ENCODE measurements at regions not wholly inside any gene's neighbourhood (a gene's known extent, or its start where the extent isn't known, plus 50 kb on each side); places are given as distances from the start of the nearest gene placed in this dataset.

DNA sequence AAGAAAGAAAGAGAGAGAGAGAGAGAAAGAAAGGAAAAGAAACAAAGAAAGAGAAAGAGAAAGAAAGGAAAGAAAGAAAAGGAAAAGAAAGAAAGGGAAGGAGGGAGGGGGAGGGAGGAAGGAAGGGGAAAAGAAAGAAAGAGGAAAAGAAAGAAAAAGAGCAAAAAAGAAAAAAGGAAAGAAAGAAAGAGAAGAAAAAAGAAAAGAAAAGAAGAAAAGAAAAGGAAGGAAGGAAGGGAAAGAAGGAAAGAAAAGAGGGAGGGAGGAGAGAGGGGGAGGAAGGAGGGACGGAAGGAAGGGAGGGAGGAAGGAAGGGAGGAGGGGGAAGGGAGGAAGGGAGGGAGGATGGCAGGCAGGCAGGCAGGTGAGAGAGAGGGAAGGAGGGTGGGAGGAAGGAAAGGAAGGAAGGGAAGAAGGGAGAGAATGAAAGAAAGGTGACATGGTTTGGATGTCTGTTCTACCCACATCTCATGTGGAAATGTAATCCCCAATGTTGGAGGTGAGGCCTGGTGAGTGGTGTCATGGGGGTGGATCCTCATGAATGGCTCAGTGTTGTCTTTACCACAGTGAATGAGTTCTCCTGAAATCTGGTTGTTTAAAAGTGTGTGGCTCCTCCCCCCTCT lies 83.0 kb upstream of the DCLK2 start:
- H3K4me1 ChIP-seq (ENCODE audit: low read depth) = no peaks in the 10 kb centered on the region
- TF ChIP-seq, protein P1, sequence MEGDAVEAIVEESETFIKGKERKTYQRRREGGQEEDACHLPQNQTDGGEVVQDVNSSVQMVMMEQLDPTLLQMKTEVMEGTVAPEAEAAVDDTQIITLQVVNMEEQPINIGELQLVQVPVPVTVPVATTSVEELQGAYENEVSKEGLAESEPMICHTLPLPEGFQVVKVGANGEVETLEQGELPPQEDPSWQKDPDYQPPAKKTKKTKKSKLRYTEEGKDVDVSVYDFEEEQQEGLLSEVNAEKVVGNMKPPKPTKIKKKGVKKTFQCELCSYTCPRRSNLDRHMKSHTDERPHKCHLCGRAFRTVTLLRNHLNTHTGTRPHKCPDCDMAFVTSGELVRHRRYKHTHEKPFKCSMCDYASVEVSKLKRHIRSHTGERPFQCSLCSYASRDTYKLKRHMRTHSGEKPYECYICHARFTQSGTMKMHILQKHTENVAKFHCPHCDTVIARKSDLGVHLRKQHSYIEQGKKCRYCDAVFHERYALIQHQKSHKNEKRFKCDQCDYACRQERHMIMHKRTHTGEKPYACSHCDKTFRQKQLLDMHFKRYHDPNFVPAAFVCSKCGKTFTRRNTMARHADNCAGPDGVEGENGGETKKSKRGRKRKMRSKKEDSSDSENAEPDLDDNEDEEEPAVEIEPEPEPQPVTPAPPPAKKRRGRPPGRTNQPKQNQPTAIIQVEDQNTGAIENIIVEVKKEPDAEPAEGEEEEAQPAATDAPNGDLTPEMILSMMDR (IDR thresholded peaks at IDR 0.05; ENCODE audit: low read depth, low read length) = no peak

GRCh38 chr4:149997881-149998421 lies 80.3 kb upstream of the DCLK2 start:
- Histone ChIP-seq H3K27ac (no peak overlapping the region), H3K4me3 (no peak overlapping the region), H3K9me3 (ENCODE audit: low read depth) (no peaks in the 10 kb centered on the region), H3K4me1 (ENCODE audit: low read depth) (no peaks in the 10 kb centered on the region), H3K36me3 (no peaks in the 10 kb centered on the region), H3K27me3 (no peaks in the 10 kb centered on the region)
- TF ChIP-seq, protein P1 (IDR thresholded peaks at IDR 0.05; ENCODE audit: low read depth, low read length) = no peak
- no peak for DNase-seq (ENCODE audit: low read depth in 1 of 2, low spot score in 1 of 2)

More for the DNA sequence above, 83.0 kb upstream of the DCLK2 start:
- no peak for DNase-seq (ENCODE audit: low read depth in 1 of 2, low spot score in 1 of 2)
- Histone ChIP-seq H3K4me3 (no peak overlapping the region), H3K36me3 (no peaks in the 10 kb centered on the region), H3K27me3 (no peaks in the 10 kb centered on the region), H3K9me3 (ENCODE audit: low read depth) (no peaks in the 10 kb centered on the region), H3K27ac (no peak overlapping the region)

GRCh38 chr4:149999485-150000074 lies 78.7 kb upstream of the DCLK2 start:
- no peaks in the 10 kb centered on the region for H3K27me3 ChIP-seq
- peak; percentile 55 to 86 for DNase-seq (ENCODE audit: low read depth in 1 of 2, low spot score in 1 of 2)

GRCh38 chr4:150001815-150002214 lies 76.4 kb upstream of the DCLK2 start:
- Histone ChIP-seq H3K36me3 (no peaks in the 10 kb centered on the region), H3K4me3 (no peak overlapping the region), H3K4me1 (ENCODE audit: low read depth) (peaks cover 20% of the 10 kb centered on the region), H3K9me3 (ENCODE audit: low read depth) (no peaks in the 10 kb centered on the region), H3K27ac (no peak overlapping the region), H3K27me3 (no peaks in the 10 kb centered on the region)
- TF ChIP-seq, protein P1 (IDR thresholded peaks at IDR 0.05; ENCODE audit: low read depth, low read length) = no peak
- no peak for DNase-seq (ENCODE audit: low read depth in 1 of 2, low spot score in 1 of 2)

More at GRCh38 chr4:149999485-150000074, 78.7 kb upstream of the DCLK2 start:
- Histone ChIP-seq H3K36me3 (no peaks in the 10 kb centered on the region), H3K4me3 (no peak overlapping the region), H3K4me1 (ENCODE audit: low read depth) (peaks cover 9% of the 10 kb centered on the region), H3K9me3 (ENCODE audit: low read depth) (no peaks in the 10 kb centered on the region), H3K27ac (no peak overlapping the region)
- TF ChIP-seq, protein P1 (IDR thresholded peaks at IDR 0.05; ENCODE audit: low read depth, low read length) = peak; percentile 75

- Histone ChIP-seq H3K4me1 (ENCODE audit: low read depth) (peaks cover 20% of the 10 kb centered on the region), H3K27ac (no peak overlapping the region), H3K27me3 (no peaks in the 10 kb centered on the region), H3K36me3 (no peaks in the 10 kb centered on the region), H3K4me3 (no peak overlapping the region), H3K9me3 (ENCODE audit: low read depth) (no peaks in the 10 kb centered on the region)
- TF ChIP-seq, protein P1 (IDR thresholded peaks at IDR 0.05; ENCODE audit: low read depth, low read length) = no peak
- DNase-seq (ENCODE audit: low read depth in 1 of 2, low spot score in 1 of 2) = no peak
Observed at GRCh38 chr4:150002561-150002960, 75.7 kb upstream of the DCLK2 start.

Data from cardiac muscle cell (in vitro differentiated cells and primary cell).